ENCODE measurements at regions not wholly inside any gene's neighbourhood (a gene's known extent, or its start where the extent isn't known, plus 50 kb on each side); places are given as distances from the start of the nearest gene placed in this dataset.
"Not testable (repeated sequence)": the region's sequence is repeated elsewhere in the genome, so short reads cannot be mapped to it uniquely, and the experiment has no call there.

DNA sequence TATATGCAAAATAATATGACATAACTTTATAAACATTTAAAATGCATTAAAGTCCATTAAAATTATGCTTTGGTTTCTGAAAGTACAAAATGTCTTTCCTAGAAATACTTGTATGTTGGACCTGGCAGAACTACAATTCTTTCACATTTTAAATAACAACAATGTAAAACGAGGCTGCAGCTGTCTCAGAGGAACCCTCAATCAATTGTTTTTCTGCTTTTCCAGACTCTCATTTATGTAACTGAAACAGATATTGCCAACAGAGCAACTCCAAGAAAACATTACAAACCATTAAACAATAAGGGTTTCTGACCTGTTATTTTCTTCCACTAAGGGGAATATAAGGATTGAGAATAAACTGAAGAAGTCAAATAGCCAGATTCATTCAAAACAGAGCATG, 1193.4 kb downstream of the NCAM2 start:
- TF ChIP-seq, protein P1, sequence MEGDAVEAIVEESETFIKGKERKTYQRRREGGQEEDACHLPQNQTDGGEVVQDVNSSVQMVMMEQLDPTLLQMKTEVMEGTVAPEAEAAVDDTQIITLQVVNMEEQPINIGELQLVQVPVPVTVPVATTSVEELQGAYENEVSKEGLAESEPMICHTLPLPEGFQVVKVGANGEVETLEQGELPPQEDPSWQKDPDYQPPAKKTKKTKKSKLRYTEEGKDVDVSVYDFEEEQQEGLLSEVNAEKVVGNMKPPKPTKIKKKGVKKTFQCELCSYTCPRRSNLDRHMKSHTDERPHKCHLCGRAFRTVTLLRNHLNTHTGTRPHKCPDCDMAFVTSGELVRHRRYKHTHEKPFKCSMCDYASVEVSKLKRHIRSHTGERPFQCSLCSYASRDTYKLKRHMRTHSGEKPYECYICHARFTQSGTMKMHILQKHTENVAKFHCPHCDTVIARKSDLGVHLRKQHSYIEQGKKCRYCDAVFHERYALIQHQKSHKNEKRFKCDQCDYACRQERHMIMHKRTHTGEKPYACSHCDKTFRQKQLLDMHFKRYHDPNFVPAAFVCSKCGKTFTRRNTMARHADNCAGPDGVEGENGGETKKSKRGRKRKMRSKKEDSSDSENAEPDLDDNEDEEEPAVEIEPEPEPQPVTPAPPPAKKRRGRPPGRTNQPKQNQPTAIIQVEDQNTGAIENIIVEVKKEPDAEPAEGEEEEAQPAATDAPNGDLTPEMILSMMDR (IDR thresholded peaks at IDR 0.05; ENCODE audit: low read depth, low read length): no peak
- no peak overlapping the region for H3K4me3 ChIP-seq (ENCODE audit: low read depth, low read length)

- H3K4me3 ChIP-seq (ENCODE audit: low read depth, low read length): no peak overlapping the region
- TF ChIP-seq, protein P1 (IDR thresholded peaks at IDR 0.05; ENCODE audit: low read depth, low read length): no peak
Observed at GRCh38 chr21:22192766-22193165, 1194.6 kb downstream of the NCAM2 start.

GRCh38 chr21:22194986-22195385, 1196.8 kb downstream of the NCAM2 start:
- not testable (repeated sequence) for H3K4me3 ChIP-seq (ENCODE audit: low read depth, low read length)

GRCh38 chr21:22200378-22201092, 1202.3 kb downstream of the NCAM2 start:
- TF ChIP-seq, protein P1 (IDR thresholded peaks at IDR 0.05; ENCODE audit: low read depth, low read length): no peak
- H3K4me3 ChIP-seq (ENCODE audit: low read depth, low read length): no peak overlapping the region

- no peak overlapping the region for H3K4me3 ChIP-seq (ENCODE audit: low read depth, low read length)
- TF ChIP-seq, protein P1 (IDR thresholded peaks at IDR 0.05; ENCODE audit: low read depth, low read length): no peak
Observed at GRCh38 chr21:22201126-22201525, 1202.9 kb downstream of the NCAM2 start.

DNA sequence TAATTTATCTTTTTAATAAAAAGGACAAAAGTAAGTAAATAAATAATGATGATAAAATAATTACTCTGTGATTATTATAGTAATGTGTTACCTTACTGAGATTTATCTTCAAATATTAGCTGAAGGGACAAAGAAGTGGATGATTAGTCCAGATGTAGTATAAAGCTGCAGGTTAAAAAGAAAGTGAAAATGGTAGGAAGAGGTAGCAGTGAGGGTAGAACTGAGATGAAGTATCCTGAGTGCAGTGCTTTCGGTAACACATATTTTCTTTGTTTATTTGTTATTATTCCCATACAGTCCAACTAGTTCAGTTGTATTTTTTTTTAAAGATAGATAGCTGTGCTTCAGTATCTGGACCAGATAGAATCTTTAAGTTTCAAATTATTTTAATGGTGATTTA, 1203.5 kb downstream of the NCAM2 start:
- TF ChIP-seq, protein P1 (IDR thresholded peaks at IDR 0.05; ENCODE audit: low read depth, low read length): no peak
- H3K4me3 ChIP-seq (ENCODE audit: low read depth, low read length): no peak overlapping the region

DNA sequence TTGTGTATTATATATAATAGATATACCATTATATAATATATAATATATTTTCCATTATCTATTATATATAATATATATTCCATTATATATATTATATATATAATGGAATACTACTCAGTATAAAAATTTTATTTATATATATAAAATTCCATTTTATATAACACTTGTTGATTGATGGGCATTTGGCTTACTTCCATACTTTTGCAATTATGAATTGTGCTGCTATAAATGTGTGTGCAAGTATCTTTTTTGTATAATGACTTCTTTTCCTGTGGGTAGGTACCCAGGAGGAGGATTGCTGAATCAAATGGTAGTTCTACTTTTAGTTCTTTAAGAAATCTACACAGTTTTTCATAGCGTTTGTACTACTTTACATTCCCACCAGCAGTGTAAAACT, 1211.1 kb downstream of the NCAM2 start:
- H3K4me3 ChIP-seq (ENCODE audit: low read depth, low read length): no peak overlapping the region
- TF ChIP-seq, protein P1 (IDR thresholded peaks at IDR 0.05; ENCODE audit: low read depth, low read length): no peak

GRCh38 chr21:22211943-22212342, 1213.7 kb downstream of the NCAM2 start:
- no peak overlapping the region for H3K4me3 ChIP-seq (ENCODE audit: low read depth, low read length)
- TF ChIP-seq, protein P1 (IDR thresholded peaks at IDR 0.05; ENCODE audit: low read depth, low read length): no peak

Data from WI38 (cell line).